Peyer's patch (tissue), 4 donors: ENCODE measurements at regions not wholly inside any gene's neighbourhood (a gene's known extent, or its start where the extent isn't known, plus 50 kb on each side); places are given as distances from the start of the nearest gene placed in this dataset.
"Not testable (repeated sequence)": the region's sequence is repeated elsewhere in the genome, so short reads cannot be mapped to it uniquely, and the experiment has no call there.

Source experiments
- DNase-seq, 3 donors: peaks; one replicate each; pipeline ENCODE4 v3.0.0-alpha.2; 2017 to 2019
- H3K27ac ChIP-seq, 4 donors: fragments of 200-600 bp; sonication (generic); one replicate each; pipeline ENCODE4 v1.5.1; 2016 to 2019
- H3K27me3 ChIP-seq, 2 donors: fragments of 200-600 bp; sonication (generic); one replicate each; pipeline ENCODE4 v1.5.1; 2019
- H3K36me3 ChIP-seq, 3 donors: fragments of 200-600 bp; sonication (generic); one replicate each; pipeline ENCODE4 v1.5.1; 2016 to 2019
- H3K4me1 ChIP-seq, 4 donors: fragments of 200-600 bp; sonication (generic); one replicate each; pipeline ENCODE4 v1.5.1; 2016 to 2019
- H3K4me3 ChIP-seq, 4 donors: fragments of 200-600 bp; sonication (generic); 1 replicate in 3 of 4; 2 replicates in 1 of 4; pipeline ENCODE4 v1.5.1; 2016 to 2019; ENCODE audit warnings: mild to moderate bottlenecking in 1 of 4
- H3K9me3 ChIP-seq, 4 donors: fragments of 200-600 bp; sonication (generic); one replicate each; pipeline ENCODE4 v1.5.1; 2016 to 2019; ENCODE audit warnings: mild to moderate bottlenecking in 1 of 4
- CTCF ChIP-seq, 6 experiments: fragments of 450-650 bp in 4 of 6; fragments of 200-600 bp in 2 of 6; sonication (generic) in 1 of 6; IDR thresholded peaks; one replicate each; pipeline ENCODE4 v1.5.1; 2017 to 2019; ENCODE audit warnings: antibody characterized with exemption in 6 of 6, mild to moderate bottlenecking in 3 of 6, moderate library complexity in 1 of 6
- POLR2A ChIP-seq, 2 donors: fragments of 450-650 bp; IDR thresholded peaks; one replicate each; pipeline ENCODE4 v1.5.1; 2017; ENCODE audit warnings: antibody characterized with exemption in 2 of 2, mild to moderate bottlenecking in 2 of 2, moderate library complexity in 2 of 2

GRCh38 chr13:65710514-65710913, 1519.6 kb downstream of the PCDH9 start:
- Histone ChIP-seq H3K9me3 (no peaks in the 10 kb centered on the region), H3K36me3 (no peaks in the 10 kb centered on the region), H3K4me1 (no peaks in the 10 kb centered on the region), H3K4me3 (no peak overlapping the region), H3K27me3 (no peaks in the 10 kb centered on the region), H3K27ac (no peak overlapping the region)
- TF ChIP-seq CTCF (IDR thresholded peaks at IDR 0.05) (no peak), POLR2A (IDR thresholded peaks at IDR 0.05) (no peak)
- DNase-seq = no peak

GRCh38 chr13:65697843-65698242, 1532.3 kb downstream of the PCDH9 start:
- no peaks in the 10 kb centered on the region for H3K27me3 ChIP-seq
- no peak overlapping the region for H3K4me3 ChIP-seq
- H3K4me1 ChIP-seq = no peaks in the 10 kb centered on the region
- H3K36me3 ChIP-seq = no peaks in the 10 kb centered on the region
- H3K9me3 ChIP-seq = peaks cover 0 to 4% (median 0%) of the 10 kb centered on the region in 4 donors
- TF ChIP-seq CTCF (IDR thresholded peaks at IDR 0.05) = no peak
- TF ChIP-seq POLR2A (IDR thresholded peaks at IDR 0.05) = no peak
- no peak overlapping the region for H3K27ac ChIP-seq
- DNase-seq = no peak

GRCh38 chr13:65679240-65679639, 1550.9 kb downstream of the PCDH9 start:
- H3K4me1 ChIP-seq = no peaks in the 10 kb centered on the region
- no peak for DNase-seq
- peaks cover 0 to 4% (median 0%) of the 10 kb centered on the region in 4 donors for H3K9me3 ChIP-seq
- H3K27me3 ChIP-seq = no peaks in the 10 kb centered on the region
- TF ChIP-seq CTCF (IDR thresholded peaks at IDR 0.05) = no peak
- no peak for TF ChIP-seq POLR2A (IDR thresholded peaks at IDR 0.05)
- no peak overlapping the region for H3K4me3 ChIP-seq
- H3K36me3 ChIP-seq = no peaks in the 10 kb centered on the region
- no peak overlapping the region for H3K27ac ChIP-seq

GRCh38 chr13:65677906-65678305, 1552.2 kb downstream of the PCDH9 start:
- H3K27me3 ChIP-seq = no peaks in the 10 kb centered on the region
- H3K4me3 ChIP-seq = no peak overlapping the region
- H3K36me3 ChIP-seq = no peaks in the 10 kb centered on the region
- no peaks in the 10 kb centered on the region for H3K4me1 ChIP-seq
- TF ChIP-seq CTCF (IDR thresholded peaks at IDR 0.05) (no peak), POLR2A (IDR thresholded peaks at IDR 0.05) (no peak)
- H3K9me3 ChIP-seq = peaks cover 0 to 4% (median 0%) of the 10 kb centered on the region in 4 donors
- H3K27ac ChIP-seq = no peak overlapping the region
- no peak for DNase-seq

- not testable (repeated sequence) for H3K9me3 ChIP-seq, H3K4me3 ChIP-seq, H3K36me3 ChIP-seq, H3K27ac ChIP-seq, H3K27me3 ChIP-seq, DNase-seq, H3K4me1 ChIP-seq
Observed at GRCh38 chr13:65675383-65675782, 1554.8 kb downstream of the PCDH9 start.

- Histone ChIP-seq H3K27me3 (no peaks in the 10 kb centered on the region), H3K4me1 (no peaks in the 10 kb centered on the region), H3K9me3 (peaks cover 0 to 4% (median 0%) of the 10 kb centered on the region in 4 donors), H3K27ac (no peak overlapping the region), H3K36me3 (no peaks in the 10 kb centered on the region), H3K4me3 (no peak overlapping the region)
- TF ChIP-seq CTCF (IDR thresholded peaks at IDR 0.05) (no peak), POLR2A (IDR thresholded peaks at IDR 0.05) (no peak)
- no peak for DNase-seq
Observed at GRCh38 chr13:65670014-65670625, 1560.0 kb downstream of the PCDH9 start.
